ENCODE measurements at regions not wholly inside any gene's neighbourhood (a gene's known extent, or its start where the extent isn't known, plus 50 kb on each side); places are given as distances from the start of the nearest gene placed in this dataset.

- H3K36me3 ChIP-seq (replicated peaks; ENCODE audit: low read depth, low read length), result no peaks in the 10 kb centered on the region
- no peak overlapping the region for H2AFZ ChIP-seq (ENCODE audit: low read depth, low read length)
- H3K27ac ChIP-seq (ENCODE audit: low read length), result no peak overlapping the region
- no peak overlapping the region for H3K4me3 ChIP-seq (ENCODE audit: low read length)
- no peaks in the 10 kb centered on the region for H3K27me3 ChIP-seq (ENCODE audit: low read depth, low read length)
- TF ChIP-seq EZH2phosphoT487 (IDR thresholded peaks at IDR 0.05; ENCODE audit: low read depth), result no peak
- TF ChIP-seq CTCF (IDR thresholded peaks at IDR 0.05; ENCODE audit: low read depth, low read length), result no peak
- no peaks in the 10 kb centered on the region for H3K9me3 ChIP-seq (ENCODE audit: insufficient read depth, low read length)
- no peaks in the 10 kb centered on the region for H3K79me2 ChIP-seq (ENCODE audit: low read length)
- no peaks in the 10 kb centered on the region for H3K4me1 ChIP-seq (ENCODE audit: low read length)
- H3K9ac ChIP-seq (ENCODE audit: low read length), result no peak overlapping the region
- H4K20me1 ChIP-seq (ENCODE audit: insufficient read depth, low read length), result no peaks in the 10 kb centered on the region
- no peak overlapping the region for H3K4me2 ChIP-seq (ENCODE audit: low read length)
These were observed 588.9 kb upstream of the TMEFF2 start for GRCh38 chr2:192783643-192784042.

GRCh38 chr2:192775459-192776262 lies 580.9 kb upstream of the TMEFF2 start:
- TF ChIP-seq EZH2phosphoT487 (IDR thresholded peaks at IDR 0.05; ENCODE audit: low read depth), result no peak
- TF ChIP-seq CTCF (IDR thresholded peaks at IDR 0.05; ENCODE audit: low read depth, low read length), result no peak
- H3K4me3 ChIP-seq (ENCODE audit: low read length), result no peak overlapping the region
- H3K79me2 ChIP-seq (ENCODE audit: low read length), result no peaks in the 10 kb centered on the region
- H3K36me3 ChIP-seq (replicated peaks; ENCODE audit: low read depth, low read length), result no peaks in the 10 kb centered on the region
- H3K9me3 ChIP-seq (ENCODE audit: insufficient read depth, low read length), result no peaks in the 10 kb centered on the region
- H3K27me3 ChIP-seq (ENCODE audit: low read depth, low read length), result no peaks in the 10 kb centered on the region
- 0 out of 2 replicates have a peak, but pooled peaks cover 5% of the 10 kb centered on the region for H3K4me1 ChIP-seq (ENCODE audit: low read length)
- H2AFZ ChIP-seq (ENCODE audit: low read depth, low read length), result no peak overlapping the region
- no peaks in the 10 kb centered on the region for H4K20me1 ChIP-seq (ENCODE audit: insufficient read depth, low read length)
- no peak overlapping the region for H3K4me2 ChIP-seq (ENCODE audit: low read length)
- no peak overlapping the region for H3K27ac ChIP-seq (ENCODE audit: low read length)
- no peak overlapping the region for H3K9ac ChIP-seq (ENCODE audit: low read length)

GRCh38 chr2:192775011-192775410 lies 580.3 kb upstream of the TMEFF2 start:
- H3K4me1 ChIP-seq (ENCODE audit: low read length), result 0 out of 2 replicates have a peak, but pooled peaks cover 5% of the 10 kb centered on the region
- no peaks in the 10 kb centered on the region for H3K27me3 ChIP-seq (ENCODE audit: low read depth, low read length)
- H4K20me1 ChIP-seq (ENCODE audit: insufficient read depth, low read length), result no peaks in the 10 kb centered on the region
- TF ChIP-seq CTCF (IDR thresholded peaks at IDR 0.05; ENCODE audit: low read depth, low read length) (no peak), EZH2phosphoT487 (IDR thresholded peaks at IDR 0.05; ENCODE audit: low read depth) (no peak)
- H3K79me2 ChIP-seq (ENCODE audit: low read length), result no peaks in the 10 kb centered on the region
- no peak overlapping the region for H3K9ac ChIP-seq (ENCODE audit: low read length)
- no peak overlapping the region for H3K4me2 ChIP-seq (ENCODE audit: low read length)
- no peaks in the 10 kb centered on the region for H3K9me3 ChIP-seq (ENCODE audit: insufficient read depth, low read length)
- no peak overlapping the region for H2AFZ ChIP-seq (ENCODE audit: low read depth, low read length)
- H3K36me3 ChIP-seq (replicated peaks; ENCODE audit: low read depth, low read length), result no peaks in the 10 kb centered on the region
- no peak overlapping the region for H3K4me3 ChIP-seq (ENCODE audit: low read length)
- no peak overlapping the region for H3K27ac ChIP-seq (ENCODE audit: low read length)

- H4K20me1 ChIP-seq (ENCODE audit: insufficient read depth, low read length), result no peaks in the 10 kb centered on the region
These were observed 578.3 kb upstream of the TMEFF2 start for GRCh38 chr2:192773044-192773443.

More at GRCh38 chr2:192773044-192773443, 578.3 kb upstream of the TMEFF2 start:
- Histone ChIP-seq H3K4me2 (ENCODE audit: low read length) (peak overlapping the region; percentile 12; the same call in 1 of the 2 replicates), H3K4me1 (ENCODE audit: low read length) (0 out of 2 replicates have a peak, but pooled peaks cover 5% of the 10 kb centered on the region), H3K27ac (ENCODE audit: low read length) (no peak overlapping the region), H3K36me3 (replicated peaks; ENCODE audit: low read depth, low read length) (no peaks in the 10 kb centered on the region), H3K4me3 (ENCODE audit: low read length) (no peak overlapping the region), H3K79me2 (ENCODE audit: low read length) (no peaks in the 10 kb centered on the region), H3K9me3 (ENCODE audit: insufficient read depth, low read length) (no peaks in the 10 kb centered on the region), H2AFZ (ENCODE audit: low read depth, low read length) (peak overlapping the region; percentile 64; the same call in 1 of the 2 replicates), H3K9ac (ENCODE audit: low read length) (no peak overlapping the region), H3K27me3 (ENCODE audit: low read depth, low read length) (no peaks in the 10 kb centered on the region)
- TF ChIP-seq EZH2phosphoT487 (IDR thresholded peaks at IDR 0.05; ENCODE audit: low read depth) (no peak), CTCF (IDR thresholded peaks at IDR 0.05; ENCODE audit: low read depth, low read length) (no peak)
